Ishikawa (cell line): ENCODE measurements at regions not wholly inside any gene's neighbourhood (a gene's known extent, or its start where the extent isn't known, plus 50 kb on each side); places are given as distances from the start of the nearest gene placed in this dataset.

ENCODE experiments used
- CEBPB ChIP-seq: IDR thresholded peaks from 2 replicates; pipeline ENCODE4 v1.6.1; 2012
- CREB1 ChIP-seq: IDR thresholded peaks from 2 replicates; pipeline ENCODE4 v1.6.1; 2012; ENCODE audit warnings: low read depth
- EGR1 ChIP-seq: IDR thresholded peaks from 2 replicates; pipeline ENCODE4 v1.6.1; 2012
- EP300 ChIP-seq: IDR thresholded peaks from 2 replicates; pipeline ENCODE4 v1.6.1; 2012; ENCODE audit warnings: borderline replicate concordance
- FOXM1 ChIP-seq: IDR thresholded peaks from 2 replicates; pipeline ENCODE4 v1.6.1; 2012; ENCODE audit warnings: low read depth, borderline replicate concordance
- NFIC ChIP-seq: IDR thresholded peaks from 2 replicates; pipeline ENCODE4 v1.6.1; 2012
- RAD21 ChIP-seq: IDR thresholded peaks from 2 replicates; pipeline ENCODE4 v1.6.1; 2012; ENCODE audit warnings: low read depth
- REST ChIP-seq: IDR thresholded peaks from 2 replicates; pipeline ENCODE4 v1.6.1; 2012; ENCODE audit warnings: low read depth, mild to moderate bottlenecking
- TAF1 ChIP-seq: IDR thresholded peaks from 2 replicates; pipeline ENCODE4 v1.6.1; 2012; ENCODE audit warnings: low read depth, mild to moderate bottlenecking
- TCF12 ChIP-seq: IDR thresholded peaks from 2 replicates; pipeline ENCODE4 v1.6.1; 2012; ENCODE audit warnings: low read depth
- TEAD4 ChIP-seq: IDR thresholded peaks from 2 replicates; pipeline ENCODE4 v1.6.1; 2012
- YY1 ChIP-seq: IDR thresholded peaks from 2 replicates; pipeline ENCODE4 v1.6.1; 2012; ENCODE audit warnings: low read depth
- TF ChIP-seq, protein P1 (sequence below): IDR thresholded peaks from 2 replicates; pipeline ENCODE4 v1.6.1; 2012
- TF ChIP-seq, protein P2 (sequence below): IDR thresholded peaks from 2 replicates; pipeline ENCODE4 v1.6.1; 2012

DNA sequence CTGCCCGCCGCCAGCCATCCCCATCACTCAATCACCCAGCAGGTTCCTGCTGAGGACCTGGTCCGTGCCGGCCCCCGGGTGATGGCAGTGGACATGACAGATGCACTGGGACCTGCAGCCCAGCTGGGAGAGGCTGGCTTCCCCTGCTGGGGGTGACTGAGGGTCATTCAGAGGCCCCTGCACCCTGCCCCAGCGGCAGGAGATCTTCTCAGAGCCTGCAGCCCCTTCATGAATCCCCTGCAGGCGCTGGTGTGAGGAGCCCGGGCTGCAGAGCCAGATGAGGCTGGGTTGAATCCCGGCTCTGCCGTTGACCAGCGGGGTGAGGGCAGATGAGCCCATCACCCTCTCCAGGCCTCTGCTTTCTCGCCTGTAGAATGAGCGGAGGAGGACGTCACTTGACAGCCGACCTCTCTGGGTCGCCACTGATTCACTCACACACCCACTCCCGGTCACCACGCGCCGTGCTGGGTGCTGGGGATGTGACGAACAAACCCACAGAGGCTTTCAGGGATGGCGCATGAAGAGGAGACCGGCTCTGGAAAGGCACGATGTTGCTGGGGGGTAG, 95.2 kb upstream of the CIBAR2 start:
- TF ChIP-seq TAF1: no peak
- no peak for TF ChIP-seq EP300
- TF ChIP-seq RAD21: no peak
- TF ChIP-seq, protein P1, sequence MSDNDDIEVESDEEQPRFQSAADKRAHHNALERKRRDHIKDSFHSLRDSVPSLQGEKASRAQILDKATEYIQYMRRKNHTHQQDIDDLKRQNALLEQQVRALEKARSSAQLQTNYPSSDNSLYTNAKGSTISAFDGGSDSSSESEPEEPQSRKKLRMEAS: no peak
- TF ChIP-seq CREB1: no peak
- TF ChIP-seq REST: no peak
- no peak for TF ChIP-seq TCF12
- no peak for TF ChIP-seq EGR1
- no peak for TF ChIP-seq YY1
- no peak for TF ChIP-seq CEBPB
- TF ChIP-seq, protein P2, sequence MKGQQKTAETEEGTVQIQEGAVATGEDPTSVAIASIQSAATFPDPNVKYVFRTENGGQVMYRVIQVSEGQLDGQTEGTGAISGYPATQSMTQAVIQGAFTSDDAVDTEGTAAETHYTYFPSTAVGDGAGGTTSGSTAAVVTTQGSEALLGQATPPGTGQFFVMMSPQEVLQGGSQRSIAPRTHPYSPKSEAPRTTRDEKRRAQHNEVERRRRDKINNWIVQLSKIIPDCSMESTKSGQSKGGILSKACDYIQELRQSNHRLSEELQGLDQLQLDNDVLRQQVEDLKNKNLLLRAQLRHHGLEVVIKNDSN: no peak
- TF ChIP-seq FOXM1: no peak
- no peak for TF ChIP-seq NFIC
- no peak for TF ChIP-seq TEAD4
